Stimulated activated effector memory CD8-positive, alpha-beta T cell treated with anti-CD3 and anti-CD28 coated beads, Interleukin-12 subunit alpha, Interleukin-12 subunit beta, amount 100 ng/mL, for 72 hours (primary cell): ENCODE measurements at regions not wholly inside any gene's neighbourhood (a gene's known extent, or its start where the extent isn't known, plus 50 kb on each side); places are given as distances from the start of the nearest gene placed in this dataset.

Experiments used
- ATAC-seq: fragments of 150-1000 bp; cut with Tn5 transposase; 2 replicates; pipeline ENCODE4 v1.10.0; 2021
- DNase-seq, 2 donors: peaks; one replicate each; pipeline ENCODE4 v3.0.0; 2021 to 2022; ENCODE audit warnings: low spot score in 2 of 2
- H3K27ac Mint-ChIP-seq: one replicate; pipeline ENCODE4 v1.8.0; 2022; ENCODE audit warnings: mild to moderate bottlenecking, mixed read lengths
- H3K36me3 Mint-ChIP-seq: one replicate; pipeline ENCODE4 v1.8.0; 2022; ENCODE audit warnings: mild to moderate bottlenecking, mixed read lengths
- H3K4me1 Mint-ChIP-seq: one replicate; pipeline ENCODE4 v1.8.0; 2022; ENCODE audit warnings: mixed read lengths
- H3K4me3 Mint-ChIP-seq: one replicate; pipeline ENCODE4 v1.8.0; 2022; ENCODE audit warnings: mild to moderate bottlenecking, mixed read lengths
- H3K9me3 Mint-ChIP-seq: one replicate; pipeline ENCODE4 v1.8.0; 2022; ENCODE audit warnings: mixed read lengths

DNA sequence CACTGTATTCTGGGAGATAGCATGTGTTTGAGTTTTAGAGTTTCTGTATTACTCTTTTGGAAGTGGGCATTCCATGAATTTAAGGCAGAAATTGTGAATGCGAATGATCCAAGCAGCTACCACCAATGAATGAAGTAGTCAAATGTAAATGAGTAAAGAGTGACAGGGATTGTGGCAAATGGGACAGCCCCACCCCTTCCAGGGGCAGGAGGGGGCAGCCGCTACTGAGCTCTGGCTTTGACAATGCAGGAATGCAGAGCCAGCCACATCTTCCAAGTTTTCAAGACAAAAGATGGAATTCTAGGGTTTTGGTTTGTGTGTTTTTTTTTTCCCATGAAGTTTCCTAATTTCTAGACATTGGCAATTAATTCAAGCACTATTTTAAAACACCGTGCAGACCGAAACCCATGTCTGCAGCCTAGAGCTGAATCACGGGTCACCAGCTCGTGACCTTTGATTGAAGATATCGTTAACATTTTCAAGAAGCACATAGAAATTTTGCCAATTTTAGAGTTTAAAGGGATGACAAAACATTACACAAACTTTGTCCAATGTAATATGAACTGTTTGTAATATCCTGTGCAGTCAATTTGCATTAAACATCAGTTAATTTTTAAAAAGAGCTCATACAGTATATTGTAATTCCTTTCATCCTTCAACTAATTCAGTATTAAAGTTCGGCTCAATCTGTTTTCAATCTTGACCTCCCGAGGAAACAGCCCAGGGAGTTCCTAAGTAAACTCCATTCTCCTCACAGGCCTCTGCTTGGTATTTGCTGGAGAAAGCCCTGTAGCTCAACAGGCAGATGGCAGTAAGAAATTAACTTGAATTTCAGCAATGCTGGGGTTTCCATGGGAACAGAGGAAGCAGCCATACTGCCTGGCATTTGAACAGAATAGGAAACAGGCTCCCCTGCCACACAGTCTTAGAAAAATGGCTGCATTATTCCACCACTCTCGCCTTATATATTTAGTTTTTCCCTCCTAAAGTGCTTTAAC lies 83.4 kb downstream of the UCHL1 start:
- ATAC-seq (no peak), DNase-seq (no peak)
- H3K4me3 Mint-ChIP-seq: no peak overlapping the region
- no peaks in the 10 kb centered on the region for H3K36me3 Mint-ChIP-seq
- peaks cover 4% of the 10 kb centered on the region for H3K9me3 Mint-ChIP-seq
- no peak overlapping the region for H3K27ac Mint-ChIP-seq
- no peaks in the 10 kb centered on the region for H3K4me1 Mint-ChIP-seq

DNA sequence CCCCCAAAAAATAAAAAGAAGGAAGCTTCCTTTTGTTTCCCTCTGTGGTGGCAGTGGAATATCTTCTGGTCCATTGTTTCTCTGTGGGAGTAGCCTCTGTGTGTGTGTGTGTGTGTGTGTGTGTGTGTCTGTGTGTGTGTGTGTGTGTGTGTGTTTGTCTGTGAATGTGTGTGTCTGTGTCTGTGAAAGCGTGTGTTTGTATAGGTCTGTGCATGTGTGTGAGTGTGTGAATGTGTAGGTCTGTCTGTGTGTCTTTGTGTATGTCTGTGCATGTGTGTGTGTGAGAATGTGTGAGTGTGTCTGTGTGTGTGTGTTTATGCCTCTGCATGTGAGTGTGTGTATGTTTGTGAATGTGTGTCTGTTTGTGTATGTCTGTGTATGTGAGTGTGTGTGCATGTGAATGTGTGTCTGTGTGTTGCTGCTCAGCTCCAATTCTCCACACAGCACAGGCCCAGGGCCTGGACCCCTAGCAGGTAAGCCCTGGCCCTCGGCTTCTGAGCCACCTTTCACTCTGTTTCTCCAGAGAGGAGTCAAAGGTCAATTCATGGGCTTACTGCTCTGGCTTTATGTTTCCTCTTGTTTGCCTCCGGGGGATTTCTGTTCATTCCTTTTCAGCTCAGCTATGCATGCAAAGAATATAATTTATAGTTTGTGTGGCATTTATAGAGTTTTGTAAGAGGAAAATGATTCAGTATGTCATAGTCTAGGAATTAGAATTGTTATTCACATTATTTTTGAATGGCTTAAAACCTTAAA lies 89.8 kb downstream of the UCHL1 start:
- no peak overlapping the region for H3K27ac Mint-ChIP-seq
- no peak for ATAC-seq
- no peaks in the 10 kb centered on the region for H3K4me1 Mint-ChIP-seq
- H3K9me3 Mint-ChIP-seq: peaks cover 4% of the 10 kb centered on the region
- no peaks in the 10 kb centered on the region for H3K36me3 Mint-ChIP-seq
- H3K4me3 Mint-ChIP-seq: no peak overlapping the region
- no peak for DNase-seq

DNA sequence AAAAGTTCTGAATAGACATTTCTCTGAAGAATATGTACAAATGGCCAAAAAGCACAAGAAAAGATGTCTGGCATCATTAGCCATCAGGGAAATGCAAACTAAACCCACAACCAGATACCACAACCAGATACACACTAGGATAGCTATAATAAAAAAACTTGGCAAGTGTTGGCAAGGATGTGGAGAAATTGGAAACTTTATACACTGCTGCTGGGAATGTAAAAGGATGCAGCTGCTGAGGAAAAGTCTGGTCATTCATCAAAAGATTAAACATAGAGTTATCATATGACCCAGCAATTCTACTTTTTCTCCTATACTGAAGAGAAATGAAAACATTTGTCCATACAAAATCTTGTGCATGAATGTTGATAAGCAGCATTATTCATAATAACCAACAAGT lies 92.3 kb downstream of the UCHL1 start:
- no peak overlapping the region for H3K4me3 Mint-ChIP-seq
- no peaks in the 10 kb centered on the region for H3K4me1 Mint-ChIP-seq
- H3K27ac Mint-ChIP-seq: no peak overlapping the region
- peaks cover 6% of the 10 kb centered on the region for H3K9me3 Mint-ChIP-seq
- H3K36me3 Mint-ChIP-seq: no peaks in the 10 kb centered on the region
- ATAC-seq (no peak), DNase-seq (no peak)

DNA sequence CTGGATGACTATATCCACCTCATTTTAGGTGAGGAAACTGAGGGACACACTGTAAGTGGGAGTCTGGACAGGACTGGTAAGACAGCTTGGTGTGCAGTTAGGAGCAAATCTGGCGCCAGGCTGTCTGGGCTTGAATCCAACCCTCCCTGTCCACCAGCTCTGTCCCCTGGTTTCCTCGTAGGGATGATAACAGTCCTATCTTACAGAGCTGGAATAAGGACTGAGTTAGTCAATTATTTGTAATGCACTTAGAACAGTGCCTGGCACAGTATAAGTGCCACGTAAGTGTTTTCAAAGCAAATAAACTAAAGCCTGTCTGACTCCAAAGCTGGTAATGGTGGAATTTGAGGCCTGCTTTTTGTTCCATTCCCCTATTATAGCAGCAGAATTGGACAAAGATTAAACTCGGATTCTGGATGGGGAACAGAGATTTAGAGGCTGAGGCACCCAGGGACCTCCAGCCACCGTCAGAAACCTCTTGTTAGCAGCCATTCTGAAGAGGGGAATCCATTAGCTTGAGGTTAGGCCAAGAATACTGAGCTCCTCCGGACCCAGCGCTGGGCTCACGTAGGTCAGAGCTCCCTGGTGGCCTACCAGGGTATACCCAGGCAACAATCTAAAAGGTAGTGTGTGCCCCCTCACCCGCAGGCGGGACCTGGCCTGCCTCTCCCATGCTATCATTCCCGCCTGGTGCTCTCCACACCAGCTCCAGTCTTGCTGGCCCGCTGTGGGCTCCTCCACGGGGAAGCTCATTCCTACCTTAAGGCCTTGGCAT lies 102.1 kb downstream of the UCHL1 start:
- Mint-ChIP-seq H3K4me1 (no peaks in the 10 kb centered on the region), H3K36me3 (no peaks in the 10 kb centered on the region), H3K4me3 (no peak overlapping the region), H3K27ac (no peak overlapping the region), H3K9me3 (peaks cover 5% of the 10 kb centered on the region)
- DNase-seq (no peak), ATAC-seq (peak; percentile 44)

DNA sequence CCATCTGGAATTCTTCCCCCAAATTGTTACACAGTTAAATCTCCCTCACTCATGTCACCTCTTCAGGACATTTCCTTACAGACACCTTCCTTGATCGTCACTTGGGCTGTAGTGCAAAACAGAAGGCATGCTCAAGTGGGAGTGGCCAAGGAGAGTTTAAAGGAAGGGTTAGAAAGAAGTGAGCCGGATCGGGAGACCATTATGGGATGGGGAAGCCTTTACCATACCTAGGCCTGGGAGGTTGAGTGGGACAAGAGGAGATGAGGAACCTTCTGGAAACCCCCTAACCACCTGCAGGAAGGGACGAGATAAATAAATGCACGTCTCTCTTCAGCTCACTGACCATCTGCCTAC lies 102.7 kb downstream of the UCHL1 start:
- Mint-ChIP-seq H3K36me3 (no peaks in the 10 kb centered on the region), H3K9me3 (peaks cover 5% of the 10 kb centered on the region), H3K4me3 (no peak overlapping the region), H3K27ac (no peak overlapping the region), H3K4me1 (no peaks in the 10 kb centered on the region)
- ATAC-seq (no peak), DNase-seq (no peak)

DNA sequence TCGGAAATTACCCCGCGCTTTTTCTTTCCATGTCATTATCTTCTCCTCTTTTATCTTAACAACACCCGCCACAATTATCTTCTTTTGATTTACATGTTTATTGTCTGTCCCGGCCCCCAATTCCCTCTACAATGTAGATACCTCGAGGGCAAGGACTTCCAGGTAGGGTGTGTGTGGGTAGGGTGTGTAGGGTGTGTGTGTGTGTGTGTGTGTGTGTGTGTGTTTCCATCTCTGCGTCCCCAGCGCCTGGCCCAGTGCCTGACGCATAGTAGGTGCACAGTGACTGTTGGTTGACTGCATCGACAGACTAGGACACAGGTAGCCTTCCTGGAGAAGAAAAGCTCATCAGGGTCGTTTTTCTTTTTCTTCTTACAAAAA lies 103.1 kb downstream of the UCHL1 start:
- DNase-seq (no peak), ATAC-seq (no peak)
- no peak overlapping the region for H3K4me3 Mint-ChIP-seq
- H3K27ac Mint-ChIP-seq: no peak overlapping the region
- H3K36me3 Mint-ChIP-seq: no peaks in the 10 kb centered on the region
- peaks cover 5% of the 10 kb centered on the region for H3K9me3 Mint-ChIP-seq
- H3K4me1 Mint-ChIP-seq: no peaks in the 10 kb centered on the region

DNA sequence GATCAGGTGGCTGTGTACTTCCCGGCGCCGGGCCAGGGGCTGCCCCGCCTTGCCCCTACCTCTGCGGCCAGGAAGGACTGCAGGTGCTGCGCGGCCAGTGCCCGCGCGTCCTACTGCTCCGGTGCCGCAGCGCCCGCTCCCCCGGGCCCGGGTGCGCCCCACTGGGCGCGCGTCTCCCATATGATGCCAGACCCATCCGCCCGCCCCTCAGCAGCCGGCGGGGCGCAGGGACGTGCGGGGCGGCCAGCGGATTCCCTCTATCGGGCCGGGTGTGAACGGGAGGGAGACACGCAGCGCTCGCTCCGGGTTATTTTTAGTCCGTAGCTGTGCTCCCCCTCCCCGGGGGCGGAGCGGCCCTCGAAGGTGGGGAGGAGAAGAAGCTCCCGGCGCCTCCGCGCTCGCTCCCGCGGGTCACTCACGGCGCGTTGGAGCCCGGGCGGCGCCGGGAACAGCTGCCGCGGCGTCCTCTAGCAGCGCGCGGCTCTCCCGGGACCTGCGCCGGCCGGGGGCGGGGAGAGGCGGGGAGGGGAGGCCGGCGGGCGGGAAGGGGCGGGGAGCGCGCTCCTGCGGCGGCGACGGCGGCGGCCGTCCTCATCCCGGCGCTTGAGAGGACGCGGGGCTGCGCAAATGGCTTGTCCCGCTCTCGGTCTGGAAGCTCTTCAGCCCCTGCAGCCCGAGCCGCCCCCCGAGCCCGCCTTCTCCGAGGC lies 103.6 kb downstream of the UCHL1 start:
- no peaks in the 10 kb centered on the region for H3K4me1 Mint-ChIP-seq
- no peaks in the 10 kb centered on the region for H3K36me3 Mint-ChIP-seq
- H3K9me3 Mint-ChIP-seq: peaks cover 5% of the 10 kb centered on the region
- H3K4me3 Mint-ChIP-seq: no peak overlapping the region
- DNase-seq (no peak), ATAC-seq (no peak)
- no peak overlapping the region for H3K27ac Mint-ChIP-seq

DNA sequence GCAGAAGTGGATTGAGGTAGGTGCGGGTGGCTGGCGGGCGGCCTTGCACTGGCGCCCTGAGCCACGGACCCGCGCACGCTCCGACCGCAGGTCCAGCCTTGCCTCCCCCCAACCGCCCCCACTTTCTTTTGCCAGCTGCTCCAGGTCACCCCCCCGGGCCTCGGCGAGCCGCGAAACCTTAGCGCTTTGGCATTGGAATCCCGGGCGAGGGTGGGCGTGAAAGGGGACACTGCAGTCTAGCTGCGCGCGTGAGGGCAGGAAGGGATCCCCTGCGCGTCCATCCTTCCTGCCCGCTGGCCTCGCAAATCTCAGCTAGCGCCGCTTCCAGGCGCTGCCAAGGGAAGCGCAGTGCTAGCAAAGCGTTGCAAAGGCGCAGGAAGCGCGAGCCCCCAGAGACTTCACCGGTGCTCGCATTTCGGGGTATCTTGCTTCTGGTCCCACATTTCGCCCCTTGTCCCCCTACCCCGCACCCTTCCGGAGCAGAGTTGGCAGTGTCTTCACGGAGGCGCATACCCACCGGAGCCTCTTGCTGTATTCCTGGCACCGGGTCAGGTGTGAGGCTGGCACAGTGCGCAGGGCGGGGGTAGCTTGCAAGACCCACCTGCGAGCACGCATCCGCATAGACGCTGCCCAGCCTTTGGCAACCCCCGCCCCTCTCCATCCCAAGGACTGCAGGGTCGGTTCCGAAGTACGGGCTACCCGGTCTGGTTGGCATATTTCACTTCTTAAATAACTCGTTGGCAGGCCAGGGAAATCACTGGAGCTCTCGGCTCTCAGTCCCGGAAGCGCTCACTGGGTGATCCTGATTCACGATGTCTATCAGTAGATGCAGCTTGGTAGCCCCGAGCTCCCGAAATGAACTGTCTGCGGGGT lies 104.4 kb downstream of the UCHL1 start:
- Mint-ChIP-seq H3K4me3 (no peak overlapping the region), H3K9me3 (peaks cover 5% of the 10 kb centered on the region)

DNA sequence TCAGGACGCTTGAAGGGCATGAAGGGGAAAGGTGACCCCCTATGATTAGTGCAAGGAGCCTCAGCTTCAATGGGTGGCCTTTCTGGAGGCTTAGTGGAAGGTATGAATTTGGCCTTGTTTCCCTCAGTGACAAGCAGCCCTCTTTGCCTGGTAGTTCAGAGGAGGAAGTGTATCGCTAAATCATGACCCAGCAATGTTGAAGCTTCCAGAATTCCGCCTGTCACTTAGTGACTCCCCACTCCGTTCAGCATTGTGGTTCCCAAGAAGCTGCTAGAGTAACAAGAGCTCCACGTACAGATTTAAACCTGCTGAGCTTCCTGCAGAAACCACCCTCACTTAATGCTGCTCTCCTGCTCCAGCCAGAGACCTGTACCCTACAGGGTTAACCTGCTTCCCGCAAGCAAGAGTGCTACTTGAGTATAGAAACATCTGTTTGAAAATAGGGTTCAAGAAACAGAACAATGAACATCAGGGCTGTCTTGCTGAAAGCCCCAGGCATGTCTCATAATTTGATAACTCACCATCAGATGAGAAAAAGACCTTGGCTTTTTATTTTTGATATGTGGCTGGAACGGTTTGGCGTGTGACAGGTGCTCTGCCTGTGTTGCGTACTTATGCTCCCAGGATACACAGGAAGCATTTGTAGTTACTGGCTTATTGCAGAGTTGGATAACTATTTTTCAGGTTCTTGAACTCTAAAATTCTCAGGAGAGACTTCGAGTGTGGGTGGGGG lies 105.2 kb downstream of the UCHL1 start:
- DNase-seq (no peak), ATAC-seq (no peak)
- no peak overlapping the region for H3K4me3 Mint-ChIP-seq
- H3K27ac Mint-ChIP-seq: no peak overlapping the region
- H3K9me3 Mint-ChIP-seq: peaks cover 3% of the 10 kb centered on the region
- H3K36me3 Mint-ChIP-seq: no peaks in the 10 kb centered on the region
- no peaks in the 10 kb centered on the region for H3K4me1 Mint-ChIP-seq

More for the DNA sequence above, 104.4 kb downstream of the UCHL1 start:
- Mint-ChIP-seq H3K27ac (no peak overlapping the region), H3K4me1 (no peaks in the 10 kb centered on the region), H3K36me3 (no peaks in the 10 kb centered on the region)
- ATAC-seq: no peak
- DNase-seq: no peak

DNA sequence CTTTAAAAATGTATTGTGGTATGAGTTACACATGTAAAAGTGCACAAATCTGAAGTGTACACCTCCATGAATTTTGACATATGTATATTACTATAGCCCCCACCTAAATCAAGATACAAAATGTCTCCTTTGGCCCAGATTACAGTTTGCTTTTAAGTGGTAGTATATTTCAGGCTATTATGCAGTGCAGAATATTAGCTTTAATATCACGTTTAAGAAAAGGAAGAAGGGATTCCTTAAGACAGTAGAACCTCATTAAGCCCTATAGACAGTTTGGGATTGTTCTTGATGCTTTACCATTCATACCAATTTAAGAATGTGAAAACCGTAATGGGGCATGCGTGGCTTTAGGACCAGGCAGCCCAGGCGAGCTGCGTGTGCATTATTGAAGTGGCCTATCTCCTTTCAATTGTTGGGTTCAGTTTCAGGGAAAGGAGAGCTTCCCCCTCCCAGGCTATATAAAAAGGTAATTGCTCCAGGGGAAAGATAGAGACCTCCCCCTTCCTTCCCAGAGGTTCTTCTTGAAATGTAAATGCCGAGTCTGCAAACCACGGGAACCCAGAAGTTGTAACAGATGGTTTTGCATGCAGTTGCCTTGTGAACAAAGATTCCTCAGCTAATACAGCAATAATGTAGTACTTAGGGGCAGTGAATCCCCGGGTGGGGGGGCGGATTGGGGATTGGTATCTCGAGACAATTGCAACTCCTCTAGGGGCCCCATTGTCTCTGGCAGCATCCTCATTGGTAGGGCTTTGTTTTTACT lies 106.1 kb downstream of the UCHL1 start:
- H3K9me3 Mint-ChIP-seq: peaks cover 3% of the 10 kb centered on the region
- no peak overlapping the region for H3K27ac Mint-ChIP-seq
- no peak for DNase-seq
- no peak overlapping the region for H3K4me3 Mint-ChIP-seq
- H3K36me3 Mint-ChIP-seq: no peaks in the 10 kb centered on the region
- ATAC-seq: no peak
- no peaks in the 10 kb centered on the region for H3K4me1 Mint-ChIP-seq

DNA sequence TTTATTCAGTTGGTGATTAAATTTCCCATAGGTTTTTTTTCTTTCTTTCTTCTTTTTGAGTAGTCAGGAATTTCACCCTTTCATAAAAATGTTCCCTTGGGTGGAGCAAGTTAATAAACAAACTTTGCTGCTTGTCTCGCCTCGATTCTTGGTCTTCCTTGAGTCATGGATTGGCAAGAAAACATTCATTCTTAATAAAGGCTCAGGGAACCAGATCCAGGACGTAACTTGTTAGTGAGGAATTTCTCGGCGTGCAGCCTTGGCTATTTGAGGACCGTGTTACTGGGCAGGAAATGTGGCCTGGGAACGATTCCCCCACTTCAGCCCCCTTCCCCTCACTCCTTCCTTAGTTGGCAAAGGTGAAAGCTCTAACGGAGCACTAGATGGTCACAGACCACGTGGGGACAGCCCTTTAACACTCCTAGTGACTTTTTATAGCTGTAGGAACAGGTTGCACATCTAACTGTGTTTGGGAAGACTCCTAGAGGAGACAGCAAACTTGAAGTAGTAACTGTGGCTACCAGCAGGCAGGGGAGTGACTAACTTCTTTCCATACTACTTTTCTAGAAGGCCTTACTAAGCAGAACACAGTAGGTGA lies 106.8 kb downstream of the UCHL1 start:
- H3K27ac Mint-ChIP-seq: no peak overlapping the region
- ATAC-seq: no peak
- no peaks in the 10 kb centered on the region for H3K4me1 Mint-ChIP-seq
- no peak overlapping the region for H3K4me3 Mint-ChIP-seq
- no peak for DNase-seq
- no peaks in the 10 kb centered on the region for H3K36me3 Mint-ChIP-seq
- peaks cover 3% of the 10 kb centered on the region for H3K9me3 Mint-ChIP-seq

DNA sequence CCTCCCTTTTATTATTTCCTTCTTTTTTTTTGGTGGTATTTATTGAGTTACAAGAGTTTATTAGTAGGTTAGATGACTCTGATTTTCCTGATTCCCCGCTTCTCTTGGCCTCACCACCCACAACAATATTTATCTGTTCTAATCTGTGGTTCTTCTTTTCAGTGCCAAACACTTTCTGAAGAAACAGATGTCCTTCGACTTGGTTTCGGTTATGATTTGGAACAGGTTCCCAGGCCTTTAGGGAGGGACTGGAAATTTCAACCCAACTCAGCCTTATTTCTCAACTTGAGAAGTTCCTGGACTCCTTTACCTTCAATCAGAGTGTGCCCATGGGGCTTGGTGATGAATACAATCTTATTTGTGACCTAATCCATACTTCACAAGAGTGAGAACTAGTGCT lies 108.1 kb downstream of the UCHL1 start:
- ATAC-seq: no peak
- DNase-seq: no peak
- no peak overlapping the region for H3K27ac Mint-ChIP-seq
- H3K9me3 Mint-ChIP-seq: no peaks in the 10 kb centered on the region
- H3K4me1 Mint-ChIP-seq: no peaks in the 10 kb centered on the region
- no peak overlapping the region for H3K4me3 Mint-ChIP-seq
- no peaks in the 10 kb centered on the region for H3K36me3 Mint-ChIP-seq

DNA sequence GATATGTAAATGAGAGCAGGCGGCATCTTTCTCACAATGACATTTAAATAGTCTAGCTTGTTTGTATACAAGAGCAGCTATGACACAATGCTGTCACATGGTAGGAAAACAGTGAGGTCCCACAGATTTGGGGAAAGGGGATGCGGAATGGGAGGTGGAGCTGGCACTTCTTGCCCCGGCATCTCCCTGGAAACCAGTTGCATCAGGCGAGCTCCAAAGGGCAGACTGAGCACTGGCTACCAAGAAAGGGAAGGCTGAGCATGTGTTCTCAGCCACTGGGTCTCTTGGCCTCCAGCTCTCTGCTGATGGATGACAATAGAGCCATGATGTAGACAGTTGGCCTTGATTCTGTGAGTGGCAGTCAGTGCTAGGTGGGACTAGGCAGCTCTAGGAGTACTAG lies 109.0 kb downstream of the UCHL1 start:
- Mint-ChIP-seq H3K4me1 (no peaks in the 10 kb centered on the region), H3K9me3 (no peaks in the 10 kb centered on the region), H3K27ac (no peak overlapping the region), H3K36me3 (no peaks in the 10 kb centered on the region), H3K4me3 (no peak overlapping the region)
- DNase-seq (no peak), ATAC-seq (no peak)
